Dermis microvascular lymphatic vessel endothelial cell (primary cell): ENCODE measurements at regions not wholly inside any gene's neighbourhood (a gene's known extent, or its start where the extent isn't known, plus 50 kb on each side); places are given as distances from the start of the nearest gene placed in this dataset.

Experiments
- DNase-seq, 2 donors: peaks; one replicate each; pipeline versions ENCODE4 v3.0.0 to v3.0.0-alpha.2; 2010; ENCODE audit warnings: low read depth in 2 of 2

DNA sequence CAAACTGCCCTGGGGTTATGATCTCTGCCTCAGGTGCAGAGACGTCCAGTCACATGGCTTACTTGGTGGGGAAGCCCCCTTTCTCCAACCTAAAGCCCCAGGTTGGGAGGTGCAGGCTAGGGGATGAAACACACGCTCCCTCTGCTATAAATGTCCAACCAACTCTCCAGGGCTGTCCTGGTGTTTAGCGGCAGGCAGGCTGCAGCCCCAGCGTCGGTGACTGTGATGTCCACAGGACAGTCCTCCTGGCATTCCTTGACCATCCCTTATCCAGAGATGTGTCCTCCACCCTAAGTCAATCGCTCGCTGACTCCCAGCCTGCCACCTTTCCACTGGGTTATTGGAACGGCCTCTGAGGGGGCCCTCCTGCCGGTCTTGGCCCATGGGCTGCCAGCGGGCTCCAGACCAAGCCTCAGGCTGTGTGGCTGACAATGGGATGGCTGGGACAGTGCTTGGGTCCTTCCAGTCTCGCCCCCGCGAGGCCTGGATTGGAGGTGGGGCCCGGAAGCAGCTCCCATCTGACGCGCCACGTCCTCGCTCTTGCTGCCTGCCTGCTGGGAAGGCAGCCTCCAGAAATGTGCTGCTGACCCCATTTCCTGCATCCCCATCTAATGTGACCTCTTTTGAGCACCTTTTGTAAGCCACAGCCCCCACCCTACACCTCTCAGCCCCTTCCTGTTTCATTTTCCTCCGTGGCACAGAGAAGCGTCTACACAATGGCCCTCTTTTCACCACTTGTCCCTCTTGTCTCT, 60.8 kb upstream of the ADRA2C start:
- no peak for DNase-seq

DNA sequence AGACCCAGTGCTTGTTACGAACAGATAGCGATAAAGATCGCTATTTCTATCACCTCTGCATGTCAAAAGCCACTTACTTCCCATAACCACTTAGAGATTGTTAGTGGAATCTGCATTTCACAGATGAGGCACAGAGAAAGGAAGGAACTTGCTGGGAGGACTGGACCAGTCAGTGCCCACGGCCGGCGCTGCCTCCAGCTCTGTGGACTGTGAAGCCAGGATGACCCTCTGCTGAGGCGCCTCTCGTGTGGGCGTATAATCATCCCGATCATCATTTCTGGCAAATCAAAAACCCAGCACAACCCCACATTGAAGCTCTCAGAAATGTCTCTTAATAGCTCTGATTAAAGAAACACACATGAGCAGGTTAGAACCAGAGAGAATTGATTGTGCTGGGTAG, 61.5 kb upstream of the ADRA2C start:
- no peak for DNase-seq

GRCh38 chr4:3703677-3704521, 62.3 kb upstream of the ADRA2C start:
- no peak for DNase-seq

DNA sequence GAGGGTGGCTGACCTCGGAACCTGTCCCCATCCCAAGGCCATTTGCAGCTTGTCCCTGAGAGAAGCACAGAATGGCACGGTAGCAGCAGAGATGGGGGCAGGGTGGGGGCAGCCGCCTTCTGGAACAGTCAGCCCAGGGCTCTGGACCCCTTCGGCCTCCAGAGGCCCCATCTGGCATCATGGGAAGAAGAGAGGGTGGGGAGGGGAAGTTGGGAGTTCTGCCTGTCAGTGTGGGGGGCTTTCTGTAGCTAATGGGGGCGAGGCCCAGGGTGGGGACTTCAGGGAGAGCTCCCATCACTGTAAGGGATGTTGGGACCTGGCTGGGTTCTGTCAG, 62.9 kb upstream of the ADRA2C start:
- no peak for DNase-seq

GRCh38 chr4:3702561-3703221, 63.5 kb upstream of the ADRA2C start:
- no peak for DNase-seq

DNA sequence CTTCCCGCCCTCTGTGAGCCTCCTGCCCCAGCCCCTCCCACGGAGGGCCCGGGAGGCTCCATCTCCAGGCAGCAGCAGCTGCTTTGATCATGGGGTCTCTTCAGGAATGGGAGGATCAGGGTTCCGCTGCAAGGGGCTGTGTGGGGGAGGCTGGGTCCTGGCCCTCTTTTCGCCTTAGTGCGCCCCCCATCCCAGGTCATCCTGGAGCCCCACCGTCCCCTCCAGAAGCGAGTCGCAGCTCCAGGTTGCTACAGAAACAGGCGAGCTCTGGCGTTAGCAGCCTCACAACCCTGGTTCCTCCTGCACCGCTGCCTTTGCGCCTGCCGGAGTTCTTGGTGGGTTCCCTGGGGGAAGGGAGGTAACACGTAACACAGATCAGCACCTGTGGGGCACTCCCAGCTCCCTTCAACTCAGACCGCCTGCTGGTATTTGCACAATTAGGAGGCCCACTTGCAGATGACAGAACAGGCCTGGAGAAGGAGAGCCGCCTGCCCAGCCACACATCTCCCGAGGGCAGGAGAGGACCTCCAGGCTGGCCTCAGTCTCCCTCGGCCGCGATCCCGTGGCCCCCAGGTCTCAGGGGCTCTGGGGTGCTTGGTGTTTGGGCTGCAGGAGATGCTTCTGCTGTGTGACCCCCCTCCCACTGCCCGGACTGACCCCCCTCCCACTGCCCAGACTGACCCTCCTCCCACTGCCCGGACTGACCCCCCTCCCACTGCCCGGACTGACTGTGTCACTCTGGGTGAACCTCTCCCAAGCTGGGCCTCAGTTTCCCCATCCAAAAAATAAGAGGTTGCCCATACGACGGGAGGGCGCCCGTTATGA, 64.2 kb upstream of the ADRA2C start:
- DNase-seq: no peak

GRCh38 chr4:3701271-3701734, 64.9 kb upstream of the ADRA2C start:
- DNase-seq: no peak

- DNase-seq: no peak
These were observed 65.4 kb upstream of the ADRA2C start for GRCh38 chr4:3700736-3701135.

DNA sequence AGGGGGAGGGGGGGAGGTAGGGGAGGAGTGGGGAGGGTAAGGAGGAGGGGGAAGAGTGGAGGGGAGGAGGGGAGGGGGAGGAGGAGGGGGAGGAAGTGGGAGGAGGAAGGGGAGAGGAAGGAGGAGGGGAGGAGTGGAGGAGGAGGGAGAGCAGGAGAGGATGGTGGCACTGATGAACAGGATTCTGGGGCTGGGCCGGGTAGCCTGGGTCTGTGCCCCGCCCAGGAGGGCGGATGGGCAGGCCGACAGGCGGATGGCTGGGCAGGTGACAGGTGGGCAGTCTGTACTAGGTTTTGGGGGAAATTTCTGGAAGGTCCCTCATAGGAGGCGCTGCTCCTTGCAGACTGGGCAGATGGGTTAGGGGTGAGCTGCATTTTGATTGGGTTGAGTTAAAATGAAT, 66.0 kb upstream of the ADRA2C start:
- DNase-seq: no peak

DNA sequence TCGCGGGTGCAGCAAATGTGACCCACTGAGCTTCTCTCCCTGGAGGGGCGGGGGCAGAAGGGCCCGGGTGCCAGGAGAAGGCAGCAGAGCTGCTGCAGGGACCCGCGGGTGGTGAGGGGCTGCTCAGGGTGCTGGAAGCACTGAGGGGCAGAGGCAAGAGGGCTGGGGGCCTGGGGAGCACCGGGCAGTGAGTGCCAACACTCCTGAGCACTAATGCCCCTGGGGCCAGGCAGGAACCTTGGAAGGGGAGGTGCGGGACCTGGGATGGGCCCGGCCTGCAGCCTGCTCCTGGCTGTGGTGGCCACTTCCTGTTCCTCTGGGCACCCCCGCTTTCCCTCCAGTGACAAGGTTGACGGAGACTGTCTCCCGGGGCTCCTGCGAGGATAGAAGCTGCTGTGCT, 66.5 kb upstream of the ADRA2C start:
- no peak for DNase-seq

- no peak for DNase-seq
These were observed 66.9 kb upstream of the ADRA2C start for GRCh38 chr4:3699261-3699660.

GRCh38 chr4:3697033-3697432, 69.2 kb upstream of the ADRA2C start:
- no peak for DNase-seq

GRCh38 chr4:3690551-3691152, 75.5 kb upstream of the ADRA2C start:
- DNase-seq: no peak

DNA sequence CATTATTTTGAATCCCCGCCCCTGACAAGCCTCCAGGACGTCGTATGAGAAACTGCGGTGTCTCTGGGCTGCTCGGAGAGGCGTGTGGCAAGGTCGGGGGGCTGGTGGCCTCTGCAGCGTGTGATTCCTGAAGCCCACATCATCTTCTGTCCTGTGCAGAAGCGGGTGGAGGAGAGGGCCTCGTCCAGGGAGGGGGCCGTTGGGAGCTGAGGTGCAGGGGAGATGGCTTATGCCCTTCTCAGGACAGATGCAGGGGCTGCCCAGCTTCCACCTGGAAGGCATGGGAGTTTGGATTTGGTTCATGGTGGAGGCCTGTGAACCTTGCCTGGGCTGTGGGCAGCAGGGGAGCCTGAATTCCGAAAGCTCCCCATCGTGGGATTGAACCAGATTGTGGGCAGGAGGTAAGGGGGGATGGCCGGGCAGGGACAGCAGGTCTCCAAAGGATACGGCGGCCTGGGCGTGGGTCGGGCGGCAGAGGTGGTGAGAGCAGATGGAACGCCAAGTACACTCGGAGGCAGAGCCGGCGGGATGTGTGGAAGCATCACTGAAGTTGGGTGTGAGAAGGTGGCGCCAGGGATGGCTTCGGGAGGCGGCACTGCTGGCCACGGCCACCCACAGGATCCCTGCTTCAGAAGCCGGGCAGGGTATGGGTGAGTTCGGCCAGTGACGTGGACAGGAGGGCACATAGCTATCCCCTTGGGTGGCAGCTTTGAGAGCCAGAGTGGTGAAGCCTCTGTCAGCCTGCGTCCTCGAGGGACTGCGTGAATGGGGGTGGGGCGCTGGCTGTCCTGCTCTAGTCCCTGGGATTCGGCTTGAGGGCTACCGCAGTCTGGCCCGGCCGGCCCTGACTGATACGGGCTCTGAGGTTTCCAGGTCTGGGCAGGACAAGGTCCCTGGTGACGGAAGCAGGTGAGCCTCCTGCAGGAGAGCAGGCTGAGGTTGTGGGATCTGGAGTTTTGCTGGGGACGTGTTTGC, 76.3 kb upstream of the ADRA2C start:
- no peak for DNase-seq

GRCh38 chr4:3689006-3689405, 77.2 kb upstream of the ADRA2C start:
- DNase-seq: no peak

GRCh38 chr4:3688018-3688998, 77.9 kb upstream of the ADRA2C start:
- no peak for DNase-seq

DNA sequence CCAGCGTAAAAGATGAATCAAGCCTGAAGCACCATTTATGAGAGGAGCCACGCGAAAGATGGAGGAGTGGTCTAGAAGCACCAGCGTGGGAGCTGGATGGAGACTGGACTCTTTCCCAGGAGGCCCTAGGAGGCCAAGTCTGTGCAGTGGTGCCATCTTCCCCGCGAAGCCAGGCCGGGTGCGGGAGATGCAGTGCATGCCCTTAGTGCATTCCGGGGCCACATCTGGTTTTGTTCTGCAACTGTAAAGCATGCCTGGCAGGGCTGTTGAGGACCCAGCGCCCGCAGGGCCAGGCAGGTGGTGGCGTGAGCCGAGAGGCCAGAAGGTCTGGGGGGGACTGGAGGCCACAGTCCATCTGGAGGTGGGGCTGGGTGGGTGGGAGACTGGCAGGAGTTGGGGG, 78.6 kb upstream of the ADRA2C start:
- DNase-seq: no peak

GRCh38 chr4:3686753-3687152, 79.4 kb upstream of the ADRA2C start:
- DNase-seq: no peak
